BE2C (cell line): ENCODE measurements at regions not wholly inside any gene's neighbourhood (a gene's known extent, or its start where the extent isn't known, plus 50 kb on each side); places are given as distances from the start of the nearest gene placed in this dataset.
"Not testable (repeated sequence)": the region's sequence is repeated elsewhere in the genome, so short reads cannot be mapped to it uniquely, and the experiment has no call there.

ENCODE experiments used
- DNase-seq: peaks from one replicate; pipeline ENCODE4 v3.0.0-alpha.2; 2020
- H3K27me3 ChIP-seq: fragments of 250-450 bp; sonication (Bioruptor Pico); 2 replicates; pipeline ENCODE4 v1.5.1; 2020; ENCODE audit warnings: mild to moderate bottlenecking
- H3K36me3 ChIP-seq: fragments of 250-450 bp; sonication (Bioruptor Pico); 2 replicates; pipeline ENCODE4 v1.5.1; 2020; ENCODE audit warnings: mild to moderate bottlenecking
- H3K4me1 ChIP-seq: fragments of 250-450 bp; sonication (Bioruptor Pico); 2 replicates; pipeline ENCODE4 v1.5.1; 2020
- H3K4me3 ChIP-seq: 2 replicates; pipeline ENCODE4 v1.5.1; 2011; ENCODE audit warnings: low read depth, low read length
- H3K9me3 ChIP-seq: fragments of 250-450 bp; sonication (Bioruptor Pico); 2 replicates; pipeline ENCODE4 v1.5.1; 2020
- TF ChIP-seq, protein P1 (sequence below): IDR thresholded peaks from 2 replicates; pipeline ENCODE4 v1.5.1; 2012; ENCODE audit warnings: mild to moderate bottlenecking, low read depth, low read length

GRCh38 chr14:29403091-29403490 lies 524.6 kb downstream of the PRKD1 start:
- Histone ChIP-seq H3K4me3 (no peak overlapping the region), H3K9me3 (no peaks in the 10 kb centered on the region), H3K4me1 (no peaks in the 10 kb centered on the region), H3K36me3 (no peaks in the 10 kb centered on the region), H3K27me3 (no peaks in the 10 kb centered on the region)
- DNase-seq, result no peak
- TF ChIP-seq, protein P1, sequence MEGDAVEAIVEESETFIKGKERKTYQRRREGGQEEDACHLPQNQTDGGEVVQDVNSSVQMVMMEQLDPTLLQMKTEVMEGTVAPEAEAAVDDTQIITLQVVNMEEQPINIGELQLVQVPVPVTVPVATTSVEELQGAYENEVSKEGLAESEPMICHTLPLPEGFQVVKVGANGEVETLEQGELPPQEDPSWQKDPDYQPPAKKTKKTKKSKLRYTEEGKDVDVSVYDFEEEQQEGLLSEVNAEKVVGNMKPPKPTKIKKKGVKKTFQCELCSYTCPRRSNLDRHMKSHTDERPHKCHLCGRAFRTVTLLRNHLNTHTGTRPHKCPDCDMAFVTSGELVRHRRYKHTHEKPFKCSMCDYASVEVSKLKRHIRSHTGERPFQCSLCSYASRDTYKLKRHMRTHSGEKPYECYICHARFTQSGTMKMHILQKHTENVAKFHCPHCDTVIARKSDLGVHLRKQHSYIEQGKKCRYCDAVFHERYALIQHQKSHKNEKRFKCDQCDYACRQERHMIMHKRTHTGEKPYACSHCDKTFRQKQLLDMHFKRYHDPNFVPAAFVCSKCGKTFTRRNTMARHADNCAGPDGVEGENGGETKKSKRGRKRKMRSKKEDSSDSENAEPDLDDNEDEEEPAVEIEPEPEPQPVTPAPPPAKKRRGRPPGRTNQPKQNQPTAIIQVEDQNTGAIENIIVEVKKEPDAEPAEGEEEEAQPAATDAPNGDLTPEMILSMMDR, result no peak

DNA sequence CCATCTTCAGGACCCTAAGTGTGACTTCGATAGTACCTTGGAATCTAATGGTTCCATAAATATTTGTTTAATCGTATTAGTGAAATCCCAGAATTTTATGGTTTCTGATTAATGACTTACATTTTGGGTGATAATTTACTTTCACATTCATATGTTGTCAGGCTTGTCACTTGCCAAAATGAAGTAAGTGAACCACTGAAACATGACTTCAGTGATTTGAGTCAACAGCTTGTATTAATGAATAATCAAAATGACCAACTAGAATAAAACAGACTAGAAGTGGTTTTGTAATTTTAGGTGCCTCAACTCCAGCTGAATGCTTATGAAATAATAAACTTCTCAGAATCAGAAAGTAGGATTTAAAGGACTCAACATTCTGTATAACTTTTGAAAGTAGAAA lies 517.1 kb downstream of the PRKD1 start:
- Histone ChIP-seq H3K9me3 (no peaks in the 10 kb centered on the region), H3K4me1 (no peaks in the 10 kb centered on the region), H3K36me3 (no peaks in the 10 kb centered on the region)

DNA sequence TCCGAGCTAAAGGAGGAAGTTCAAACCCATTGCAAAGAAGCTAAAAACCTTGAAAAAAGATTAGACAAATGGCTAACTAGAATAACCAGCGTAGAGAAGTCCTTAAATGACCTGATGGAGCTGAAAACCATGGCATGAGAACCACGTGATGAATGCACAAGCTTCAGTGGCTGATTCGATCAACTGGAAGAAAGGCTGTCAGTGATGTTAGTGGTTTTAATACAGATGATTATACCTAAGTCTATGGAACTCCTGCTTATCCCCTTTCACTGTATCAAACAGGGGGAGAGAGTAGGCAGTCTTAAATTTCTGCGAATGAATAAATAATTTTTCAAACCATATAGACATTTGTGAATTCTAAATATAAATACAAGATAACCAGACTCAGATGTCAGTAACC lies 512.7 kb downstream of the PRKD1 start:
- H3K9me3 ChIP-seq, H3K27me3 ChIP-seq, DNase-seq, H3K4me1 ChIP-seq, H3K4me3 ChIP-seq, H3K36me3 ChIP-seq: not testable (repeated sequence)

More for the DNA sequence above, 517.1 kb downstream of the PRKD1 start:
- no peak overlapping the region for H3K4me3 ChIP-seq
- no peaks in the 10 kb centered on the region for H3K27me3 ChIP-seq
- TF ChIP-seq, protein P1, result no peak
- no peak for DNase-seq

DNA sequence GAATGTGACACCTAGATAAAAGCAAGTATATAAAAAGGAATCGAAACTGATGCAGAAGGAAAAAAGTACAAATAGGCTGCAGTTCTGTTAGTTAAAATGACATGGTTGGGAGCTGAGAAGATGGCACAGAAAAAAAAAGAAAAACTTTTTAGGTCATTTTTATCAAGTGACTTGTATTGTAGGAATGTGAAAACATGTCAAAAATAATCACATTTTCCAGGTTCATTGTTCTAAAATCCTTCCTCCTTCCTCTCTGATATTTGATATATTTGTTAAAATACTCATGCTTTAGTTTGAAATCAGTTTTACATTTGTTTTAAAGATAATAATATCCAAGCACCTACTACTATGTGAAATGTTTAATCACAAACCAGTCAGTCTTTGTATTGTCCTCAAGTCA lies 507.9 kb downstream of the PRKD1 start:
- TF ChIP-seq, protein P1, result no peak
- H3K36me3 ChIP-seq, result no peaks in the 10 kb centered on the region
- DNase-seq, result no peak
- no peak overlapping the region for H3K4me3 ChIP-seq
- H3K9me3 ChIP-seq, result no peaks in the 10 kb centered on the region
- no peaks in the 10 kb centered on the region for H3K27me3 ChIP-seq
- H3K4me1 ChIP-seq, result no peaks in the 10 kb centered on the region

- no peaks in the 10 kb centered on the region for H3K27me3 ChIP-seq
- no peaks in the 10 kb centered on the region for H3K36me3 ChIP-seq
- H3K4me1 ChIP-seq, result no peaks in the 10 kb centered on the region
- no peak overlapping the region for H3K4me3 ChIP-seq
- TF ChIP-seq, protein P1, result no peak
- no peak for DNase-seq
- no peaks in the 10 kb centered on the region for H3K9me3 ChIP-seq
Observed at GRCh38 chr14:29421156-29421728, 506.4 kb downstream of the PRKD1 start.

DNA sequence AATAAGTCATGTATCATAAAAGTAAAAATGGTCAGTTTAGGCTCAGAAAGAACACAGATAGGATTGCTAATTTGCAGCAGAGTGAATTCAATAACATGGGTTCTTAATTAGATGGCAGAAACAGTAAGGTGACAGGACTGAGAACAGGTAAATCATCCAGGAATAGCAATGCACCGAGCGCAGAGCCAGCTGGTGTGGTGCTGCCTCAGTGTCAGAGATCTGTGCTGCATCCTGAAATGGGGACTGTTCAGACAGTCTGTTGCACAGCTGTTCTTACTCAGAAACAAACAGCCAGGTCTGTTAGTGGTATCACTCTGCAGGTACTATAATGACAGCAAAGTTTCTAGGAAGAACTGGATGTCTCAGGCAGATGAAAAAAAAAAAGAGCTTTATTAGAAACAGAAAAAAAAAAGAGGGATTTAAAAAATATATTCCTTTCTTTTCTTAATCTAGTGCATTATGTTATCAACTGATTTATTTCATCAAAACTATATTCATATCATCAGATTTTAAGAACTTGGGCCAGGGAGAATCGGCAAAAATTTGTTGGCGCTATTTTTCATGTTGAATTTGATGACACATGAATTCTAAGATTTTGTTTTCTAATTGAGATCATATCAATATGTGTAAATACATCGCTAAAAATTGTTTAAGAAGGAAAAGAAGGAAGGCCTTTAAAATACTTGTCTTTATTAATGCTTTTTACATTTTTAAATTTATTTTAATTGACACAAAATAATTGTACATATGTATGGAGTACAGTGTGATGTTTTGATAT lies 501.8 kb downstream of the PRKD1 start:
- no peak overlapping the region for H3K4me3 ChIP-seq
- no peaks in the 10 kb centered on the region for H3K36me3 ChIP-seq
- H3K4me1 ChIP-seq, result no peaks in the 10 kb centered on the region
- no peak for DNase-seq
- TF ChIP-seq, protein P1, result no peak
- no peaks in the 10 kb centered on the region for H3K27me3 ChIP-seq
- H3K9me3 ChIP-seq, result no peaks in the 10 kb centered on the region
